HepG2 (cell line): ENCODE measurements at regions not wholly inside any gene's neighbourhood (a gene's known extent, or its start where the extent isn't known, plus 50 kb on each side); places are given as distances from the start of the nearest gene placed in this dataset.

Experiments
- ATAC-seq: fragments of 200-7000 bp; cut with Tn5 transposase; 3 replicates; pipeline ENCODE4 v1.9.1; 2020; ENCODE audit warnings: mild to moderate bottlenecking, moderate library complexity
- BruUV-seq: library from RNA; stranded (reverse); fragments of 400-500 nt; replicated peaks from 2 replicates; lab custom pipeline; 2021; lab: Mats Ljungman, UMichigan
- CTCF ChIA-PET: fragments of 300-600 bp; formaldehyde crosslinking; extraction: SDS; loops from one replicate; lab custom pipeline; 2021; ENCODE audit warnings: low total read pairs, inconsistent platforms, low intra/inter-chr PET ratio; lab: Yijun Ruan, JAX
- POLR2A ChIA-PET: fragments of 350-600 bp; sonication (Branson Sonifier 250); formaldehyde crosslinking; loops from one replicate; lab custom pipeline; 2020; ENCODE audit warnings: antibody characterized with exemption, inconsistent platforms; lab: Yijun Ruan, JAX
- DNase-seq: peaks from one replicate; pipeline ENCODE4 v3.0.0-alpha.2; 2015; ENCODE audit warnings: low spot score
- FAIRE-seq: peaks from 3 replicates; lab custom pipeline; 2011; peaks lifted over from hg19 to GRCh38; lab: Jason Lieb, UNC
- H2AFZ ChIP-seq: one replicate; pipeline ENCODE4 v1.6.1; 2011; ENCODE audit warnings: low read length, inconsistent platforms
- H3K27ac ChIP-seq: fragments of 300-600 bp; 3 replicates; pipeline ENCODE4 v1.8.0; 2011; ENCODE audit warnings: mixed run types, mild to moderate bottlenecking, mixed read lengths, low read length, inconsistent platforms; ENCODE audit not compliant: insufficient read depth; ENCODE audit errors: extremely low read length
- H3K27me3 ChIP-seq, 2 experiments: fragments of 200-600 bp in 1 of 2; 2 replicates in 1 of 2; 3 replicates in 1 of 2; pipeline versions ENCODE4 v1.6.0 to v1.8.0; 2011; ENCODE audit warnings: low read length in 2 of 2, mild to moderate bottlenecking in 2 of 2, moderate library complexity in 2 of 2, inconsistent platforms in 1 of 2; ENCODE audit not compliant: insufficient read depth in 2 of 2, control insufficient read depth in 1 of 2
- H3K36me3 ChIP-seq, 2 experiments: fragments of 200-600 bp in 1 of 2; replicated peaks in 1 of 2; 2 replicates in 1 of 2; 3 replicates in 1 of 2; pipeline versions ENCODE4 v1.5.1 to v1.8.0; 2011; ENCODE audit warnings: low read length in 2 of 2, inconsistent platforms in 1 of 2; ENCODE audit not compliant: insufficient read depth in 2 of 2, control insufficient read depth in 1 of 2
- H3K4me1 ChIP-seq: 2 replicates; pipeline ENCODE4 v1.5.1; 2012; ENCODE audit warnings: low read length, inconsistent platforms; ENCODE audit not compliant: insufficient read depth
- H3K4me2 ChIP-seq: 2 replicates; pipeline ENCODE4 v1.6.0; 2011; ENCODE audit warnings: low read depth, low read length, inconsistent platforms
- H3K4me3 ChIP-seq, 3 experiments: fragments of 200-600 bp in 1 of 3; sonication (generic), shearing (Covaris generic) in 1 of 3; replicated peaks in 1 of 3; 2 replicates each; pipeline ENCODE4 v1.5.1; 2011 to 2016; ENCODE audit warnings: low read length in 3 of 3, inconsistent platforms in 2 of 3, low read depth in 2 of 3, mild to moderate bottlenecking in 2 of 3, control low read depth in 1 of 3, mixed read lengths in 1 of 3; ENCODE audit not compliant: insufficient read depth in 1 of 3
- H3K79me2 ChIP-seq: one replicate; pipeline ENCODE4 v1.6.1; 2011; ENCODE audit warnings: low read length, inconsistent platforms; ENCODE audit not compliant: insufficient read depth
- H3K9ac ChIP-seq: 2 replicates; pipeline ENCODE4 v1.6.0; 2011; ENCODE audit warnings: mild to moderate bottlenecking, low read depth, low read length, inconsistent platforms; ENCODE audit not compliant: insufficient read depth
- H3K9me3 ChIP-seq: 2 replicates; pipeline ENCODE4 v1.5.1; 2012; ENCODE audit warnings: mild to moderate bottlenecking, low read length
- H4K20me1 ChIP-seq: 2 replicates; pipeline ENCODE4 v1.6.0; 2011; ENCODE audit warnings: inconsistent platforms, mild to moderate bottlenecking, low read length, moderate library complexity; ENCODE audit not compliant: insufficient read depth
- ETS1 ChIP-seq: sonication (generic); formaldehyde crosslinking; IDR thresholded peaks from 2 replicates; pipeline ENCODE4 v1.4.0; 2020; ENCODE audit warnings: missing genetic modification reagents
- HMGXB3 ChIP-seq: sonication (generic); formaldehyde crosslinking; IDR thresholded peaks from 2 replicates; pipeline ENCODE4 v1.4.0; 2020; ENCODE audit warnings: missing genetic modification reagents, borderline replicate concordance
- RNF2 ChIP-seq: fragments of 450-650 bp; conservative IDR thresholded peaks from 2 replicates; pipeline ENCODE4 v1.6.1; 2016; ENCODE audit warnings: low read depth
- THAP8 ChIP-seq: sonication (generic); formaldehyde crosslinking; IDR thresholded peaks from 2 replicates; pipeline ENCODE4 v1.5.1; 2020; ENCODE audit warnings: missing genetic modification reagents, mild to moderate bottlenecking, borderline replicate concordance
- ZNF264 ChIP-seq: sonication (generic); formaldehyde crosslinking; IDR thresholded peaks from 2 replicates; pipeline ENCODE4 v1.4.0; 2020; ENCODE audit warnings: missing genetic modification reagents
- ZNF280D ChIP-seq: sonication (generic); formaldehyde crosslinking; IDR thresholded peaks from 2 replicates; pipeline ENCODE4 v1.5.1; 2020; ENCODE audit warnings: mild to moderate bottlenecking, missing genetic modification reagents
- ZNF343 ChIP-seq: sonication (generic); formaldehyde crosslinking; IDR thresholded peaks from 2 replicates; pipeline ENCODE4 v1.4.0; 2020; ENCODE audit warnings: mild to moderate bottlenecking, missing genetic modification reagents
- ZNF629 ChIP-seq: sonication (generic); formaldehyde crosslinking; conservative IDR thresholded peaks from 2 replicates; pipeline ENCODE4 v1.5.0; 2020; ENCODE audit warnings: missing genetic modification reagents
- ZNF652 ChIP-seq: IDR thresholded peaks from 2 replicates; pipeline ENCODE4 v1.6.1; 2016; ENCODE audit warnings: low read depth, borderline replicate concordance
- ZNF703 ChIP-seq: sonication (generic); formaldehyde crosslinking; IDR thresholded peaks from 2 replicates; pipeline ENCODE4 v1.5.1; 2020; ENCODE audit warnings: missing genetic modification reagents, mild to moderate bottlenecking, moderate library complexity, borderline replicate concordance
- ZSCAN9 ChIP-seq: IDR thresholded peaks from 2 replicates; pipeline ENCODE4 v1.6.1; 2016; ENCODE audit warnings: borderline replicate concordance
- WGBS: methylation state at CpG from one replicate; pipeline ENCODE4 v1.1.6; 2017; ENCODE audit warnings: low lambda C conversion rate; 5-methylcytosine and 5-hydroxymethylcytosine counted together
- in situ Hi-C: cut with HindIII; loops from 2 replicates; pipeline ENCODE4 v1.10.0; 2017; ENCODE audit warnings: low pct_unique_long_range_greater_than_20kb; ENCODE audit not compliant: extremely low pct_ligation_motif_present
- intact Hi-C: fragments of 100-400 bp; cut with micrococcal nuclease; formaldehyde crosslinking; loops from one replicate; pipeline ENCODE4 v1.10.0; 2022; ENCODE audit not compliant: unreplicated experiment
- TF ChIP-seq, protein P1 (sequence below): sonication (generic); formaldehyde crosslinking; IDR thresholded peaks from 2 replicates; pipeline ENCODE4 v1.8.0; 2022; ENCODE audit warnings: mild to moderate bottlenecking, missing genetic modification reagents; ENCODE audit not compliant: insufficient replicate concordance
- TF ChIP-seq, protein P2 (sequence below): sonication (generic); formaldehyde crosslinking; IDR thresholded peaks from 2 replicates; pipeline ENCODE4 v1.5.0; 2020; ENCODE audit warnings: mild to moderate bottlenecking, low read depth, missing genetic modification reagents, borderline replicate concordance

DNA sequence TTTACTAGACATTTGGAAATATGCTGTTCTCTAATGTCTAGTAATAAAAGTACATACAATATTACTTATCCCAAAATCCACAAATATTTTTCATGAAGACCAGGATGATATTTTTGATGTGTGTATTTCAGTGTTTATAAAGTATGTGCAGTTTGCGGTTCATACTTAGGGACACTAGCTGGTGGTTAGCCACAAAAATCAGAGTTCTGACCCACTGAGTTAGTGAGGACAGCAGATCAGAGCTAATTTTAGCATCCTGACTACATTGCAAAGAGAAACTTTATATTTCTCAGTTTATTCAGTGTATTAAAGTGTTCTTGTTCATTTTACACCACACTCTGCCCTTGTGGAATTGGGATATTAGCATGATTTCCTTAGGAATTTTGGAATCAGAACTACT is 655.3 kb downstream of the HTR1A start:
- no peak overlapping the region for H3K4me2 ChIP-seq
- 96% methylated on average over 1 of the region's 1 CpG for WGBS
- no peak overlapping the region for H2AFZ ChIP-seq
- H3K4me1 ChIP-seq: no peaks in the 10 kb centered on the region
- H4K20me1 ChIP-seq: no peaks in the 10 kb centered on the region
- in situ Hi-C loops: no loop called here
- ChIA-PET CTCF (no interaction called here), POLR2A (no interaction called here)
- no peak overlapping the region for H3K9ac ChIP-seq
- no peaks in the 10 kb centered on the region for H3K79me2 ChIP-seq
- intact Hi-C loops: no loop called here
- H3K27me3 ChIP-seq: no peaks in the 10 kb centered on the region
- FAIRE-seq: no peak
- no TSS peak for BruUV-seq
- no peaks in the 10 kb centered on the region for H3K36me3 ChIP-seq
- TF ChIP-seq ZNF264 (CRISPR knock-in tag): no peak
- TF ChIP-seq ZNF343 (CRISPR knock-in tag): no peak
- TF ChIP-seq, protein P1, sequence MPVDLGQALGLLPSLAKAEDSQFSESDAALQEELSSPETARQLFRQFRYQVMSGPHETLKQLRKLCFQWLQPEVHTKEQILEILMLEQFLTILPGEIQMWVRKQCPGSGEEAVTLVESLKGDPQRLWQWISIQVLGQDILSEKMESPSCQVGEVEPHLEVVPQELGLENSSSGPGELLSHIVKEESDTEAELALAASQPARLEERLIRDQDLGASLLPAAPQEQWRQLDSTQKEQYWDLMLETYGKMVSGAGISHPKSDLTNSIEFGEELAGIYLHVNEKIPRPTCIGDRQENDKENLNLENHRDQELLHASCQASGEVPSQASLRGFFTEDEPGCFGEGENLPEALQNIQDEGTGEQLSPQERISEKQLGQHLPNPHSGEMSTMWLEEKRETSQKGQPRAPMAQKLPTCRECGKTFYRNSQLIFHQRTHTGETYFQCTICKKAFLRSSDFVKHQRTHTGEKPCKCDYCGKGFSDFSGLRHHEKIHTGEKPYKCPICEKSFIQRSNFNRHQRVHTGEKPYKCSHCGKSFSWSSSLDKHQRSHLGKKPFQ (CRISPR knock-in tag): no peak
- no peak for TF ChIP-seq THAP8 (CRISPR knock-in tag)
- TF ChIP-seq ZNF280D (CRISPR knock-in tag): no peak
- no peak for TF ChIP-seq ZNF629
- no peak for TF ChIP-seq HMGXB3 (CRISPR knock-in tag)
- TF ChIP-seq ETS1 (CRISPR knock-in tag): no peak
- TF ChIP-seq, protein P2, sequence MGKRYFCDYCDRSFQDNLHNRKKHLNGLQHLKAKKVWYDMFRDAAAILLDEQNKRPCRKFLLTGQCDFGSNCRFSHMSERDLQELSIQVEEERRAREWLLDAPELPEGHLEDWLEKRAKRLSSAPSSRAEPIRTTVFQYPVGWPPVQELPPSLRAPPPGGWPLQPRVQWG: no peak
- no peak for TF ChIP-seq RNF2
- no peak for TF ChIP-seq ZNF652 (CRISPR knock-in tag)
- TF ChIP-seq ZNF703: no peak
- TF ChIP-seq ZSCAN9 (CRISPR knock-in tag): no peak
- TF ChIP-seq, all 625 proteins: peak for 0
- Histone ChIP-seq H3K4me3 (no peak overlapping the region), H3K9me3 (no peaks in the 10 kb centered on the region; the same call in 1 of the 2 replicates), H3K27ac (no peak overlapping the region)
- ATAC-seq (no peak), DNase-seq (no peak)
